ENCODE measurements at regions not wholly inside any gene's neighbourhood (a gene's known extent, or its start where the extent isn't known, plus 50 kb on each side); places are given as distances from the start of the nearest gene placed in this dataset.

GRCh38 chr16:26802440-26802839 is 264.3 kb upstream of the C16orf82 start:
- WGBS, result 35% methylated on average over 4 of the region's 4 CpGs
- ATAC-seq, result no peak
- intact Hi-C loops (cut with DNase I), result no loop called here
- Histone ChIP-seq H3K4me1 (ENCODE audit: control insufficient read depth, insufficient read depth, low read length) (no peaks in the 10 kb centered on the region), H3K4me3 (ENCODE audit: low read length) (no peak overlapping the region), H3K27ac (ENCODE audit: low read length) (no peak overlapping the region), H3K27me3 (ENCODE audit: control insufficient read depth, insufficient read depth) (no peaks in the 10 kb centered on the region), H3K9me3 (ENCODE audit: control insufficient read depth, low read length) (no peaks in the 10 kb centered on the region)
- DNase-seq, result no peak

DNA sequence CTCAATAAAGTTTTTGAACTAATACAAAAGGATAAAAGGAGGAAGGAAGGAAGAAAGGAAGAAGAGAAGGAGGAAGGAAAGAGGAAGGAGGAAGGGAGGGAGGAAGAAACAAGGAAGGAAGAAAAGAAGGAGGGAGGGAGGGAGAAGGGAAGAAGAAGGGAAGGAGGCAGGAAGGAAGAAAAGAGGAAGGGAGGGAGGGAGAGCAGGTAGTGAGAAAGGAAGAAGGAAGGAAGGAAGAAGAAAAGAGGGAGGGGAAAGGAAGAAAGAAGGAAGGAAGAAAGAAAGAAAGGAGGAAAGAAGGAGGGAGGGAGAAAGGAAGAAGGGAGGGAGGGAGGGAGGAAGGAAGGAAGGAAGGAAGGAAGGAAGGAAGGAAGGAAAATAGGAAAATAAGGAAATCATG is 263.8 kb upstream of the C16orf82 start:
- Histone ChIP-seq H3K4me3 (ENCODE audit: low read length) (no peak overlapping the region), H3K9me3 (ENCODE audit: control insufficient read depth, low read length) (no peaks in the 10 kb centered on the region), H3K27ac (ENCODE audit: low read length) (no peak overlapping the region), H3K4me1 (ENCODE audit: control insufficient read depth, insufficient read depth, low read length) (no peaks in the 10 kb centered on the region), H3K27me3 (ENCODE audit: control insufficient read depth, insufficient read depth) (no peaks in the 10 kb centered on the region)
- intact Hi-C loops (cut with DNase I), result no loop called here
- ATAC-seq, result no peak
- DNase-seq, result no peak

DNA sequence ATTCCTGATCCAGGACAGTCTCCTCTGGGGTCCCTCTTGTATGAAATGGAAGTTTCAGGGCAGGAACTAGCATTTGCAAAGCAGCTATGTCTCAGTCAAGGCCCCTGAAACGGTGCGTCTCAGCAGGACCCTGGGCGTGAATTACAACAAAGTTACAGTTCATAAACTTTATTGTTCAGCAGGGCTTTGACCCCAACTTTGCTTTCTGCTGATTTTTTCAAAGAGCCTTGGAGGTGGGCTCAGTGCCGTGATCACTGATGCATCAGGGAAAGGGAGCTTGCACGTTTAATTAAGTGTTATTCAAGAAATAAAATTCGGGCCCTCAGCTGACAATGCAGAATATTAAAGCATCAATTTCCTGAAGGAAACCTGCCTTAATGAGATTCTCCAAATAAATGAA is 260.1 kb upstream of the C16orf82 start:
- no peak overlapping the region for H3K27ac ChIP-seq (ENCODE audit: low read length)
- no peaks in the 10 kb centered on the region for H3K4me1 ChIP-seq (ENCODE audit: control insufficient read depth, insufficient read depth, low read length)
- H3K9me3 ChIP-seq (ENCODE audit: control insufficient read depth, low read length), result no peaks in the 10 kb centered on the region
- 78% methylated on average over 6 of the region's 6 CpGs for WGBS
- ATAC-seq (no peak), DNase-seq (no peak)
- intact Hi-C loops (cut with DNase I), result no loop called here
- no peak overlapping the region for H3K4me3 ChIP-seq (ENCODE audit: low read length)
- no peaks in the 10 kb centered on the region for H3K27me3 ChIP-seq (ENCODE audit: control insufficient read depth, insufficient read depth)

GRCh38 chr16:26809461-26809860 is 257.3 kb upstream of the C16orf82 start:
- intact Hi-C loops (cut with DNase I), result no loop called here
- ATAC-seq (no peak), DNase-seq (no peak)
- H3K27ac ChIP-seq (ENCODE audit: low read length), result no peak overlapping the region
- H3K9me3 ChIP-seq (ENCODE audit: control insufficient read depth, low read length), result no peaks in the 10 kb centered on the region
- 60% methylated on average over 2 of the region's 2 CpGs for WGBS
- H3K27me3 ChIP-seq (ENCODE audit: control insufficient read depth, insufficient read depth), result no peaks in the 10 kb centered on the region
- H3K4me3 ChIP-seq (ENCODE audit: low read length), result no peak overlapping the region
- H3K4me1 ChIP-seq (ENCODE audit: control insufficient read depth, insufficient read depth, low read length), result no peaks in the 10 kb centered on the region

GRCh38 chr16:26816266-26816665 is 250.5 kb upstream of the C16orf82 start:
- Histone ChIP-seq H3K27ac (ENCODE audit: low read length) (no peak overlapping the region), H3K27me3 (ENCODE audit: control insufficient read depth, insufficient read depth) (no peaks in the 10 kb centered on the region), H3K9me3 (ENCODE audit: control insufficient read depth, low read length) (no peaks in the 10 kb centered on the region), H3K4me1 (ENCODE audit: control insufficient read depth, insufficient read depth, low read length) (no peaks in the 10 kb centered on the region), H3K4me3 (ENCODE audit: low read length) (no peak overlapping the region)
- WGBS, result 63% methylated on average over 7 of the region's 7 CpGs
- DNase-seq, result no peak
- no peak for ATAC-seq
- intact Hi-C loops (cut with DNase I), result no loop called here

DNA sequence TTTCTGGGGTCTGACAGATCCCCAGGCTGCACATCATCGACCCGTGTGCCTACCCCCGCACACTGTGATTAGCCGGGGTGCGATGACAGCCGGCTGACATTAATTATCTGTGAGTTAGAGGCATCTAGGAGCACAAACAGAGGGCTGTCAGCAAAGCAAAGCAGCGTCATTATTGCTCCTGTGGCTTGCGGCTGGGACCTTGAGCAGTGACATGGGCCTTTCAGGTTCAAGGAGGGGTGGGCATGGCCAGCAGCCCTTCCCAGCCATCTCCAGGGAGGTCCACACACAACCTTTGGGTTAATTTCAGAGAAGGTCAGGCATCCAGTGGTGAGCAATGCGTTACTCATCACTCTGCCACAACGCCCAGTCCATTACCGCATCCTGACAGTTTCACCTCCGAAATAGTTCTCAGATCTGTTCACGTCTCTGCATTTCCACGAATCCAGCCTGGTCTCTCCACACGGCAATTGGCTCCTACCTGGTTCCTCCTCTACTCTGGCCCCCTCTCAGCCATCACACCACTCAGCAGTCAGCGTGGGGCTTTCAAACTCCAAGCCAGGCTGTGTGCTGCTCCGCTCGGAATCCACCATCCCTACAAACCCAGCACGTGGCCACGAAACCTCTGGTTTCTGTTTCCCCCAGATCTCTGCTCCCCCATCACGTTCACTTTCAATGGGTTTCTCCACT is 249.7 kb upstream of the C16orf82 start:
- Histone ChIP-seq H3K4me3 (ENCODE audit: low read length) (no peak overlapping the region), H3K27ac (ENCODE audit: low read length) (no peak overlapping the region), H3K4me1 (ENCODE audit: control insufficient read depth, insufficient read depth, low read length) (no peaks in the 10 kb centered on the region), H3K9me3 (ENCODE audit: control insufficient read depth, low read length) (no peaks in the 10 kb centered on the region), H3K27me3 (ENCODE audit: control insufficient read depth, insufficient read depth) (no peaks in the 10 kb centered on the region)
- peak in 1 of 2 donors; percentile 24 for ATAC-seq
- WGBS, result 47% methylated on average over 21 of the region's 21 CpGs
- intact Hi-C loops (cut with DNase I), result no loop called here
- DNase-seq, result no peak

DNA sequence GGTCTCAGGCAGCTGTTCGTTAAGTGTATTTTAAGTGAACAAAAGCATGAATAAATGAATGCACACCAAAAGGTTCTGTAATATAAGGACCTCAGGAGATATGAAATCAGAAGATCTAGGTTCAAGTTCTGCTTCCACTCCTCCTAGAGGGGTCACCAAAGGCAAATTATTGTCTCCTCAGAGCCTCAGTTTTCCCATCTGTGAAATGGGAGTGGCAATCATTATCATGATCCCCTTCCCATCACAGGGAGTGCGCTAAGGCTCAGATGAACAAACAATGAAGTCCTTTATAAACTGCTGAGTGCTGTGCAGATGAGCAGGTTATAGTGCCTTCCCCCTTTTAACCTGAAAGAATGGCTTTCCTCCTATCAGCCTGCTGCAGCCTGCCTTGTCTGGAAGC is 248.3 kb upstream of the C16orf82 start:
- Histone ChIP-seq H3K4me3 (ENCODE audit: low read length) (no peak overlapping the region), H3K27me3 (ENCODE audit: control insufficient read depth, insufficient read depth) (no peaks in the 10 kb centered on the region), H3K27ac (ENCODE audit: low read length) (no peak overlapping the region), H3K4me1 (ENCODE audit: control insufficient read depth, insufficient read depth, low read length) (no peaks in the 10 kb centered on the region), H3K9me3 (ENCODE audit: control insufficient read depth, low read length) (no peaks in the 10 kb centered on the region)
- WGBS, result 86% methylated on average over 2 of the region's 2 CpGs
- ATAC-seq (no peak), DNase-seq (no peak)
- intact Hi-C loops (cut with DNase I), result no loop called here

GRCh38 chr16:26824469-26824868 is 242.3 kb upstream of the C16orf82 start:
- no peaks in the 10 kb centered on the region for H3K27me3 ChIP-seq (ENCODE audit: control insufficient read depth, insufficient read depth)

DNA sequence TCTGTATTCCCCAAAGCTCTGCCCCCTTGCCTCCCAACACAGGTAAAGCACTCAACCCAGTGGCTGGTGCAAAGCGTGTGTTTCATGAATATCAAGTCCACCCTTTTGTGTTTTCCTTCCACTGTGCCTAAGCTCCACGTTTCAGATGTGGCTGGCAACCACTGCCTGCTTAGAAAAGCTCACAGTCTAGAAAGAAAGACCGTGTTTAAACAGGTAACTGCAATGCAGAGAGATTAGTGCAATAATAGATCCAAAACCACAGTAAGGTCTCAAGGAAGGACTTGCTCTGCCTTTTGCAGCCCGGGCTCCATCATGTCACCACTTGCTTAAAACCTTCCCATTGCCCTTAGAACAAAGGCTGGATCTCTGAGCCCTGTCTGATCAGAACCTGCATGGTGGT is 240.2 kb upstream of the C16orf82 start:
- Histone ChIP-seq H3K27ac (ENCODE audit: low read length) (no peak overlapping the region), H3K4me3 (ENCODE audit: low read length) (no peak overlapping the region), H3K27me3 (ENCODE audit: control insufficient read depth, insufficient read depth) (no peaks in the 10 kb centered on the region), H3K9me3 (ENCODE audit: control insufficient read depth, low read length) (no peaks in the 10 kb centered on the region), H3K4me1 (ENCODE audit: control insufficient read depth, insufficient read depth, low read length) (no peaks in the 10 kb centered on the region)
- DNase-seq (no peak), ATAC-seq (no peak)
- WGBS, result 62% methylated on average over 4 of the region's 4 CpGs
- intact Hi-C loops (cut with DNase I), result loop anchor here in 1 of 4 donors (5.0 kb wide), 1 partner anchor 1279 kb away; no protein-coding TSS in a partner anchor

More at GRCh38 chr16:26824469-26824868, 242.3 kb upstream of the C16orf82 start:
- Histone ChIP-seq H3K27ac (ENCODE audit: low read length) (no peak overlapping the region), H3K9me3 (ENCODE audit: control insufficient read depth, low read length) (no peaks in the 10 kb centered on the region), H3K4me1 (ENCODE audit: control insufficient read depth, insufficient read depth, low read length) (no peaks in the 10 kb centered on the region), H3K4me3 (ENCODE audit: low read length) (no peak overlapping the region)
- ATAC-seq (no peak), DNase-seq (no peak)
- WGBS, result 83% methylated on average over 9 of the region's 9 CpGs
- intact Hi-C loops (cut with DNase I), result no loop called here

- no peak for ATAC-seq
- intact Hi-C loops (cut with DNase I), result loop anchor here in 1 of 4 donors (5.0 kb wide), 1 partner anchor 1280 kb away; no protein-coding TSS in a partner anchor
- Histone ChIP-seq H3K4me1 (ENCODE audit: control insufficient read depth, insufficient read depth, low read length) (no peaks in the 10 kb centered on the region), H3K4me3 (ENCODE audit: low read length) (no peak overlapping the region), H3K27me3 (ENCODE audit: control insufficient read depth, insufficient read depth) (no peaks in the 10 kb centered on the region), H3K27ac (ENCODE audit: low read length) (no peak overlapping the region), H3K9me3 (ENCODE audit: control insufficient read depth, low read length) (no peaks in the 10 kb centered on the region)
- WGBS, result 86% methylated on average over 4 of the region's 4 CpGs
- no peak for DNase-seq
Measured at GRCh38 chr16:26827386-26827785, 239.3 kb upstream of the C16orf82 start.

- Histone ChIP-seq H3K4me3 (ENCODE audit: low read length) (no peak overlapping the region), H3K9me3 (ENCODE audit: control insufficient read depth, low read length) (no peaks in the 10 kb centered on the region), H3K27ac (ENCODE audit: low read length) (no peak overlapping the region), H3K27me3 (ENCODE audit: control insufficient read depth, insufficient read depth) (no peaks in the 10 kb centered on the region), H3K4me1 (ENCODE audit: control insufficient read depth, insufficient read depth, low read length) (no peaks in the 10 kb centered on the region)
- intact Hi-C loops (cut with DNase I), result no loop called here
- ATAC-seq (no peak), DNase-seq (no peak)
- 47% methylated on average over 5 of the region's 5 CpGs for WGBS
Measured at GRCh38 chr16:26830428-26831127, 236.1 kb upstream of the C16orf82 start.
